Heart right ventricle (tissue), 16 donors: ENCODE measurements at regions not wholly inside any gene's neighbourhood (a gene's known extent, or its start where the extent isn't known, plus 50 kb on each side); places are given as distances from the start of the nearest gene placed in this dataset.

Experiments used
- ATAC-seq, 8 donors: fragments of 200-7000 bp; cut with Tn5 transposase; one replicate each; pipeline ENCODE4 v1.9.1; 2020; ENCODE audit warnings: mild to moderate bottlenecking in 8 of 8, moderate library complexity in 8 of 8, moderate number of reproducible peaks in 1 of 8
- DNase-seq, 2 donors: peaks; one replicate each; pipeline ENCODE4 v3.0.0-alpha.2; 2020
- H3K27ac ChIP-seq, 10 donors: fragments of 200-600 bp; sonication (generic) in 2 of 10; one replicate each; pipeline versions ENCODE4 v1.5.0 to v1.8.0; 2020 to 2022; ENCODE audit warnings: mild to moderate bottlenecking in 3 of 10
- H3K27me3 ChIP-seq, 7 donors: fragments of 200-600 bp; one replicate each; pipeline ENCODE4 v1.8.0; 2021 to 2022; ENCODE audit warnings: mild to moderate bottlenecking in 2 of 7
- H3K36me3 ChIP-seq, 9 donors: fragments of 200-600 bp; sonication (generic) in 1 of 9; one replicate each; pipeline versions ENCODE4 v1.5.0 to v1.8.0; 2020 to 2022; ENCODE audit warnings: mild to moderate bottlenecking in 2 of 9
- H3K4me1 ChIP-seq, 9 donors: fragments of 200-600 bp; sonication (generic) in 1 of 9; one replicate each; pipeline versions ENCODE4 v1.5.0 to v1.8.0; 2020 to 2022; ENCODE audit warnings: mild to moderate bottlenecking in 4 of 9
- H3K4me3 ChIP-seq, 10 donors: fragments of 200-600 bp; sonication (generic) in 2 of 10; one replicate each; pipeline versions ENCODE4 v1.5.0 to v1.8.0; 2020 to 2022; ENCODE audit warnings: mild to moderate bottlenecking in 7 of 10, moderate library complexity in 2 of 10
- H3K9me3 ChIP-seq, 11 donors: fragments of 200-600 bp in 10 of 11; sonication (generic) in 2 of 11; one replicate each; pipeline versions ENCODE4 v1.5.0 to v1.8.0; 2013 to 2022; ENCODE audit warnings: mild to moderate bottlenecking in 2 of 11, control low read depth in 1 of 11, moderate library complexity in 1 of 11
- WGBS, 2 donors: extraction: QIAGEN DNeasy Blood & Tissue Kit; methylation state at CpG; one replicate each; pipeline ENCODE4 v1.1.7; 2013; ENCODE audit warnings: inconsistent platforms in 1 of 2; 5-methylcytosine and 5-hydroxymethylcytosine counted together
- intact Hi-C, 10 donors: fragments of 100-400 bp; cut with DNase I; formaldehyde crosslinking; loops; one replicate each; pipeline versions ENCODE4 v1.11.1 to v1.14.2; 2022
- TF ChIP-seq, protein P1 (sequence below), 9 donors: fragments of 200-600 bp; sonication (generic) in 2 of 9; IDR thresholded peaks; one replicate each; pipeline versions ENCODE4 v1.5.0 to v1.8.0; 2021 to 2022; ENCODE audit warnings: antibody characterized with exemption in 9 of 9, mild to moderate bottlenecking in 5 of 9, moderate library complexity in 1 of 9
- donor health status: Arrhythmogenic right ventricular cardiomyopathy.
- donor health status: ischemic (EF 13 %, LVEDD 7.1; RV severe dilation, severe dysfunction).
- donor health status: healthy with polysubstance abuse.
- donor health status: DM: no; HTN: yes; CAD: no.
- donor health status: DM: no; HTN: no; CAD: no.
- donor health status: ischemic (EF 25% LVEDD 6.9; RV normal size, moderate dysfunction).
- donor health status: ischemic (EF 25% LVEDD 5.7; RV mildly dilated, moderate dysfunction).
- donor health status: healthy.
- donor health status: DM: yes; HTN: yes; CAD: no.
- donor health status: Ischemic cardiomyopathy.
- donor health status: ischemic (EF 35%, LVEDD 5.7; RV mildly dilated, moderate dysfunction).
- donor health status: nonischemic (EF 11% LVEDD 7.7; RV severe dilation, severe dysfunction).
- donor health status: DM: yes; HTN: yes; CAD: no.
- donor health status: PGD.
- donor health status: ischemic (EF 29% LVEDD 5.4; RV normal size, mild dysfunction).
- donor health status: nonischemic (EF 23%, LVEDD 6.1; RV moderate dilation, normal function).

DNA sequence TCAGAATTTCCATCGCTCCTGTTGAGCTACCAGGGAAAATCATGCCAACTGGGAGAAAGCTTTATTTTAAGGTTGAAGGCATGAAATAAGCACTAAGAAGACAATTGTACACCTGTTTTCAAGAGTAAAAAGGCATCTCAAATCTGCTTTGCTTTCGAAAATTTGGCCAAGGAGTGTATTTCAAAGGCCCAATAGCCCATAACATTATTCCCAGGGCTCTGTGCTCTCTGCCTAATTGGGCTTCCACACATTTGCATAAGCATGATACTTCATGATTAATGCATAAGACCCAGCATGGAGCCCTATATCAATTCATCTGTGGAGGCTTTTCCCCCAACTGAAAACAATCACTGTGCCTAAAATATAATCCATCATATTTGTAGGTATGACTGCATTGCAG lies 258.5 kb downstream of the NOVA1 start:
- ATAC-seq (no peak), DNase-seq (no peak)
- no peak overlapping the region for H3K27ac ChIP-seq
- intact Hi-C loops, result no loop called here
- H3K4me3 ChIP-seq, result no peak overlapping the region
- no peaks in the 10 kb centered on the region for H3K4me1 ChIP-seq
- WGBS, 2 donors, result 84% methylated on average over 2 of the region's 2 CpGs
- H3K9me3 ChIP-seq, result no peaks in the 10 kb centered on the region
- no peaks in the 10 kb centered on the region for H3K27me3 ChIP-seq
- H3K36me3 ChIP-seq, result no peaks in the 10 kb centered on the region
- TF ChIP-seq, protein P1, sequence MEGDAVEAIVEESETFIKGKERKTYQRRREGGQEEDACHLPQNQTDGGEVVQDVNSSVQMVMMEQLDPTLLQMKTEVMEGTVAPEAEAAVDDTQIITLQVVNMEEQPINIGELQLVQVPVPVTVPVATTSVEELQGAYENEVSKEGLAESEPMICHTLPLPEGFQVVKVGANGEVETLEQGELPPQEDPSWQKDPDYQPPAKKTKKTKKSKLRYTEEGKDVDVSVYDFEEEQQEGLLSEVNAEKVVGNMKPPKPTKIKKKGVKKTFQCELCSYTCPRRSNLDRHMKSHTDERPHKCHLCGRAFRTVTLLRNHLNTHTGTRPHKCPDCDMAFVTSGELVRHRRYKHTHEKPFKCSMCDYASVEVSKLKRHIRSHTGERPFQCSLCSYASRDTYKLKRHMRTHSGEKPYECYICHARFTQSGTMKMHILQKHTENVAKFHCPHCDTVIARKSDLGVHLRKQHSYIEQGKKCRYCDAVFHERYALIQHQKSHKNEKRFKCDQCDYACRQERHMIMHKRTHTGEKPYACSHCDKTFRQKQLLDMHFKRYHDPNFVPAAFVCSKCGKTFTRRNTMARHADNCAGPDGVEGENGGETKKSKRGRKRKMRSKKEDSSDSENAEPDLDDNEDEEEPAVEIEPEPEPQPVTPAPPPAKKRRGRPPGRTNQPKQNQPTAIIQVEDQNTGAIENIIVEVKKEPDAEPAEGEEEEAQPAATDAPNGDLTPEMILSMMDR (IDR thresholded peaks at IDR 0.05), result no peak

DNA sequence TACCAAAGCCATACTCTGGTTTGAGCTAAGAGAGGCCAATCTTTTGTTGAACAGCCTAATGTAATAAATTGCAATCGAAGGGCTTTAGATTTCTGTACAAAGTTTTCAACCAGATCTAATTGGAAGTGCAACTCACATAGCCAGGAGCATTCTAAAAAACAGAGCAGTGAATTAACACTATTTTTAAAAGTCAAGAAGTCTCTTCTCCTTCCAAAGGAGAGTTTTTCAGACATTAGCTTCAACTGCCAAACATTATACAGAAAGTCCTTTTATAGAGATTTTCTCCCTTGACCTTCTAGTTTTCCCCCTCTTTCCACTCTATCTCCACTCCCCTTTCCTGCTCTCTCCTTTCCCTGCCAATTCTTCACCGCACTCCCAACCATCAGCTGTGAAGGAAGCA lies 259.6 kb downstream of the NOVA1 start:
- ATAC-seq, result no peak
- no peak overlapping the region for H3K27ac ChIP-seq
- DNase-seq, result no peak
- H3K4me3 ChIP-seq, result no peak overlapping the region
- TF ChIP-seq, protein P1 (IDR thresholded peaks at IDR 0.05), result no peak
- intact Hi-C loops, result no loop called here
- whole genome bisulfite sequencing, 2 donors, result 42 to 64% methylated on average over 2 of the region's 2 CpGs
- H3K36me3 ChIP-seq, result no peaks in the 10 kb centered on the region
- no peaks in the 10 kb centered on the region for H3K27me3 ChIP-seq
- H3K9me3 ChIP-seq, result no peaks in the 10 kb centered on the region
- H3K4me1 ChIP-seq, result no peaks in the 10 kb centered on the region

GRCh38 chr14:26334288-26334687 lies 263.5 kb downstream of the NOVA1 start:
- DNase-seq (no peak), ATAC-seq (no peak)
- Histone ChIP-seq H3K4me3 (no peak overlapping the region), H3K27ac (no peak overlapping the region), H3K36me3 (no peaks in the 10 kb centered on the region), H3K27me3 (no peaks in the 10 kb centered on the region), H3K4me1 (no peaks in the 10 kb centered on the region), H3K9me3 (no peaks in the 10 kb centered on the region)
- TF ChIP-seq, protein P1 (IDR thresholded peaks at IDR 0.05), result no peak
- WGBS, 2 donors, result 59 to 60% methylated on average over 3 of the region's 3 CpGs
- intact Hi-C loops, result no loop called here

DNA sequence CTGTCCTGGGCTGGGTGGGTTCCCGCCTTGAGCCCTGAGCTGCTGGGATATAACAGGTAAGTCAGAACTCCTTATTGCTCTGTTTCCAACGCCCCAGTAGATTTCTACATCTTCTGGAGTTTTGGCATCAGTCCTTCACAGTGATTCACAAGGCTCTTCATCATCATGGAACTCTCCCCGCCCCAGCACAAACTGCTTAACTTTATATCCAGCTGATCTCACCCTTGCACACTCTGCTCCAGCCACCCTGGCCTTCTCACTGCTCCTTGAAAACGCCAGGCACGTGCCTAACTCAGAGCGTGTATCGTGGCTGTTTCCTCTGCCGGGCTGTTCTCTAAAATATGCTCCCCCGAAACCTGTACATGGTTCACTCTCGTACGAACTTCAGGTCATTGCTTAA lies 264.9 kb downstream of the NOVA1 start:
- intact Hi-C loops, result no loop called here
- Histone ChIP-seq H3K4me3 (no peak overlapping the region), H3K4me1 (no peaks in the 10 kb centered on the region), H3K9me3 (no peaks in the 10 kb centered on the region), H3K36me3 (no peaks in the 10 kb centered on the region), H3K27me3 (no peaks in the 10 kb centered on the region), H3K27ac (no peak overlapping the region)
- ATAC-seq (no peak), DNase-seq (no peak)
- WGBS, 2 donors, result 80% methylated on average over 11 of the region's 11 CpGs
- TF ChIP-seq, protein P1 (IDR thresholded peaks at IDR 0.05), result no peak

DNA sequence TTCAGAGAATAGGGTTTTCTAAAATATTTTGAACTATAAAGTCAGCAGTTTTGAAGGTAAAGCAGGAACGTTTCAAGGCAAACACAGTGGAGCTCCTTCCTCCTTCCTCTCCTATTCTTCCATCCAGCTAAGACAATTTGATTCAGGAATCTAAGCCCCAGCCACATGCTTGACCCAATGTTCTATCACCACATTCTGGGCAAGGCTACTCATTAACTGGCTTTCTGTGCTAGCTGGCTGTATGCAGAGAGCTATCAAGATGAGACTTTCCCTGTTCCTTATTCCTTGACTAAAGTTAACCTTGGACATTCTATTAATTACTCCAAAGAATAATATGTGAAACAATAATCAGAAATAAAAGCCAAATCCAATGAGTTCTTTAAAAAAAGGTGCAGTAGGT lies 266.9 kb downstream of the NOVA1 start:
- Histone ChIP-seq H3K4me1 (no peaks in the 10 kb centered on the region), H3K27me3 (no peaks in the 10 kb centered on the region), H3K9me3 (no peaks in the 10 kb centered on the region), H3K36me3 (no peaks in the 10 kb centered on the region), H3K4me3 (no peak overlapping the region), H3K27ac (no peak overlapping the region)
- 44 to 67% methylated on average over 1 of the region's 1 CpG for WGBS, 2 donors
- TF ChIP-seq, protein P1 (IDR thresholded peaks at IDR 0.05), result no peak
- intact Hi-C loops, result no loop called here
- DNase-seq (no peak), ATAC-seq (no peak)
